Spleen (tissue), 11 donors: ENCODE measurements at regions not wholly inside any gene's neighbourhood (a gene's known extent, or its start where the extent isn't known, plus 50 kb on each side); places are given as distances from the start of the nearest gene placed in this dataset.

Experiments used
- DNase-seq: peaks from one replicate; pipeline ENCODE4 v3.0.0-alpha.2; 2020
- H3K27ac ChIP-seq, 8 donors: fragments of 200-600 bp; sonication (generic) in 7 of 8; 1 replicate in 4 of 8; 2 replicates in 4 of 8; pipeline versions ENCODE4 v1.5.0 to v1.8.0; 2016 to 2021; ENCODE audit warnings: inconsistent platforms in 4 of 8, mild to moderate bottlenecking in 4 of 8, moderate library complexity in 1 of 8
- H3K27me3 ChIP-seq, 7 donors: fragments of 200-600 bp; sonication (generic) in 6 of 7; replicated peaks in 1 of 7; 1 replicate in 4 of 7; 2 replicates in 3 of 7; pipeline versions ENCODE4 v1.5.0 to v1.8.0; 2016 to 2021; ENCODE audit warnings: inconsistent platforms in 3 of 7, mild to moderate bottlenecking in 1 of 7
- H3K36me3 ChIP-seq, 6 donors: fragments of 200-600 bp; sonication (generic) in 5 of 6; 1 replicate in 4 of 6; 2 replicates in 2 of 6; pipeline versions ENCODE4 v1.5.0 to v1.8.0; 2016 to 2021; ENCODE audit warnings: inconsistent platforms in 2 of 6
- H3K4me1 ChIP-seq, 6 donors: fragments of 200-600 bp; sonication (generic) in 5 of 6; 1 replicate in 3 of 6; 2 replicates in 3 of 6; pipeline versions ENCODE4 v1.5.0 to v1.8.0; 2016 to 2021; ENCODE audit warnings: inconsistent platforms in 3 of 6
- H3K4me3 ChIP-seq, 8 donors: fragments of 200-600 bp; sonication (generic) in 7 of 8; 1 replicate in 4 of 8; 2 replicates in 4 of 8; pipeline versions ENCODE4 v1.5.0 to v1.8.0; 2016 to 2021; ENCODE audit warnings: inconsistent platforms in 4 of 8, mild to moderate bottlenecking in 4 of 8, moderate library complexity in 2 of 8
- H3K9me3 ChIP-seq, 8 donors: fragments of 200-600 bp; sonication (generic) in 7 of 8; 1 replicate in 4 of 8; 2 replicates in 4 of 8; pipeline versions ENCODE4 v1.5.0 to v1.8.0; 2016 to 2021; ENCODE audit warnings: inconsistent platforms in 4 of 8
- CTCF ChIP-seq, 11 experiments: fragments of 200-600 bp in 7 of 11; fragments of 450-650 bp in 4 of 11; sonication (generic) in 4 of 11; IDR thresholded peaks in 8 of 11; conservative IDR thresholded peaks in 3 of 11; 1 replicate in 7 of 11; 2 replicates in 4 of 11; pipeline versions ENCODE4 v1.4.0 to v1.8.0; 2016 to 2021; ENCODE audit warnings: antibody characterized with exemption in 11 of 11, inconsistent platforms in 4 of 11, mild to moderate bottlenecking in 1 of 11
- POLR2A ChIP-seq, 3 donors: fragments of 450-650 bp; IDR thresholded peaks; one replicate each; pipeline ENCODE4 v1.5.1; 2017; ENCODE audit warnings: antibody characterized with exemption in 3 of 3, mild to moderate bottlenecking in 1 of 3
- POLR2AphosphoS5 ChIP-seq, 3 donors: sonication (generic); formaldehyde crosslinking; IDR thresholded peaks; one replicate each; pipeline ENCODE4 v1.5.1; 2017; ENCODE audit warnings: antibody characterized with exemption in 3 of 3
- WGBS, 5 donors: extraction: QIAGEN DNeasy Blood & Tissue Kit in 3 of 5; methylation state at CpG; one replicate each; pipeline versions ENCODE4 v1.1.5 to v1.1.7; 2013 to 2018; 5-methylcytosine and 5-hydroxymethylcytosine counted together
- intact Hi-C: fragments of 100-400 bp; cut with DNase I; formaldehyde crosslinking; loops from one replicate; pipeline ENCODE4 v1.15.0; 2023; ENCODE audit warnings: low total_unique reads
- donor health status: healthy with polysubstance abuse.
- donor health status: DM: no; HTN: no; CAD: no; lungs with moderate emphysema.
- donor health status: DM: no; HTN: no; CAD: no.
- donor health status: Bipolar disorder and iron deficiency.
- donor health status: healthy.
- donor health status: DM: no; HTN: no; CAD: no.
- donor health status: DM: yes; HTN: yes; CAD: no.

DNA sequence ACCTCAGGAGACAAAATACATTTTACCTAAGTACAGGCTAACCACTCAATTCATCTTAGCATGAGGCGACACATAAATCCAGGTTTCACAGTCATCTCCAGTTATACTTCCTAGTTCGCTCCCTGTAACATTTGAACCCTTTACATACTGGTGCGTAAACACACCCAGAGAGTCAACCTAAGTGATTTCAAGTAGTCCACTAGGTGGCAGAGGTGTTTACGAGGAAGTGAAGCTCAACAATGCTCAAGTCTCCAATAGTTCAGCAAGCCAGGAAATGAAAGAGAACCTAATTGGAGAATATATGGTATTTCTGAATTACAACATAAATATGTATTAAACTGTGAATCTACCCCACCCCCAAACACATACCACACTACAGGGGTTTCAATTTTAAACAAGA is 76.3 kb upstream of the ABCB5 start:
- TF ChIP-seq CTCF (IDR thresholded peaks at IDR 0.05 in 8 of 11, conservative IDR thresholded peaks at IDR 0.05 in 3 of 11) (no peak), POLR2AphosphoS5 (IDR thresholded peaks at IDR 0.05) (no peak), POLR2A (IDR thresholded peaks at IDR 0.05) (no peak)
- WGBS, 5 donors = 83 to 93% (median 91%) methylated on average over 4 of the region's 4 CpGs
- DNase-seq = no peak
- intact Hi-C loops = no loop called here
- H3K4me1 ChIP-seq = no peaks in the 10 kb centered on the region
- no peaks in the 10 kb centered on the region for H3K36me3 ChIP-seq
- H3K27ac ChIP-seq = no peak overlapping the region
- no peaks in the 10 kb centered on the region for H3K27me3 ChIP-seq
- peaks cover 0 to 4% (median 0%) of the 10 kb centered on the region in 8 donors for H3K9me3 ChIP-seq
- H3K4me3 ChIP-seq = no peak overlapping the region

DNA sequence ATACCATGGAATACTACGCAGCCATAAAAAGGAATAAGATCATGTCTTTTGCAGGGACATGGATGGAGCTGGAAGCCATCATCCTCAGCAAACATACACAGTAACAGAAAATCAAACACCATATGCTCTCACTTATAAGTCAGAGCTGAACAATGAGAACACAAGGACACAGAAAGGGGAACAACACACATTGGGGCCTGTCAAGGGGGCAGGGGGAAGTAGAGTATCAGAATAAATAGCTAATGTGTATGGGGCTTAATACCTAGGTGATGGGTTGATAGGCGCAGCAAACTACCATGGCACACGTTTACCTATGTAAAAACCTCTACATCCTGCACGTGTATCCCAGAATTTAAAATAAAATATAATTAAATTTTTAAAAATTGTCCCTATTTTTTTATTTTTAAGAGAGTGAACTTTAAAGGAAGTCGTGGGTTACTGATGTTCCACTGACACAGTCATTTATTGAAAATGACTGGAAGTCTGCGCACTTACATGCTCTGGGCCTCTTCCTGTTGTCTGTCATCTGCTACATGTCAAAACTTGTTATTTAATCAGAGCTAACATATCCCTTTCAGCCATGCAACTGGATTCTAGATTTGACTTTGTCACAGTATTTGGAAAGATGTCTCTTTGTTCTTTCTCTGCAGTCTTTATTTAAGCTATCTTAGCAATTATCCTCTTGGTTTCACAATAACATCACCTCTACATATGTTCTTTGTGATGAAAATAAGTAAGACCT is 73.7 kb upstream of the ABCB5 start:
- no peak for DNase-seq
- intact Hi-C loops = no loop called here
- no peaks in the 10 kb centered on the region for H3K27me3 ChIP-seq
- no peaks in the 10 kb centered on the region for H3K36me3 ChIP-seq
- H3K27ac ChIP-seq = no peak overlapping the region
- 54 to 67% (median 65%) methylated on average over 6 of the region's 6 CpGs for WGBS, 5 donors
- TF ChIP-seq CTCF (IDR thresholded peaks at IDR 0.05 in 8 of 11, conservative IDR thresholded peaks at IDR 0.05 in 3 of 11) = no peak
- no peak for TF ChIP-seq POLR2A (IDR thresholded peaks at IDR 0.05)
- H3K4me1 ChIP-seq = no peaks in the 10 kb centered on the region
- peaks cover 0 to 4% (median 0%) of the 10 kb centered on the region in 8 donors for H3K9me3 ChIP-seq
- no peak overlapping the region for H3K4me3 ChIP-seq

- intact Hi-C loops = no loop called here
These were observed 72.9 kb upstream of the ABCB5 start for GRCh38 chr7:20542594-20542993.

More at GRCh38 chr7:20542594-20542993, 72.9 kb upstream of the ABCB5 start:
- H3K36me3 ChIP-seq = no peaks in the 10 kb centered on the region
- H3K27ac ChIP-seq = no peak overlapping the region
- TF ChIP-seq POLR2A (IDR thresholded peaks at IDR 0.05) = no peak
- no peak for TF ChIP-seq POLR2AphosphoS5 (IDR thresholded peaks at IDR 0.05)
- TF ChIP-seq CTCF (IDR thresholded peaks at IDR 0.05 in 8 of 11, conservative IDR thresholded peaks at IDR 0.05 in 3 of 11) = no peak
- peaks cover 0 to 4% (median 0%) of the 10 kb centered on the region in 8 donors for H3K9me3 ChIP-seq
- DNase-seq = no peak
- H3K4me1 ChIP-seq = no peaks in the 10 kb centered on the region
- WGBS, 5 donors = 29 to 55% (median 42%) methylated on average over 1 of the region's 1 CpG
- no peak overlapping the region for H3K4me3 ChIP-seq
- no peaks in the 10 kb centered on the region for H3K27me3 ChIP-seq
